BJ (cell line): ENCODE measurements at regions not wholly inside any gene's neighbourhood (a gene's known extent, or its start where the extent isn't known, plus 50 kb on each side); places are given as distances from the start of the nearest gene placed in this dataset.

Experiments used
- CTCF ChIA-PET: fragments of 350-600 bp; formaldehyde crosslinking; extraction: SDS; loops from one replicate; lab custom pipeline; 2021; ENCODE audit warnings: antibody characterized with exemption, inconsistent platforms; lab: Yijun Ruan, JAX
- POLR2A ChIA-PET: fragments of 300-600 bp; sonication (Branson Sonifier 250); formaldehyde crosslinking; extraction: SDS; loops from one replicate; lab custom pipeline; 2021; ENCODE audit warnings: antibody characterized with exemption; lab: Charles Lee
- DNase-seq: peaks from one replicate; pipeline ENCODE4 v3.0.0-alpha.2; 2011; ENCODE audit warnings: low read depth
- H3K27me3 ChIP-seq: 2 replicates; pipeline ENCODE4 v1.6.0; 2011; ENCODE audit warnings: low read length; ENCODE audit not compliant: control insufficient read depth, insufficient read depth
- H3K36me3 ChIP-seq: 2 replicates; pipeline ENCODE4 v1.5.1; 2011; ENCODE audit warnings: low read length; ENCODE audit not compliant: control insufficient read depth, insufficient read depth
- H3K4me3 ChIP-seq: 2 replicates; pipeline ENCODE4 v1.5.1; 2011; ENCODE audit warnings: low read depth, mild to moderate bottlenecking, control low read depth, low read length
- TF ChIP-seq, protein P1 (sequence below): IDR thresholded peaks from 2 replicates; pipeline ENCODE4 v1.5.1; 2011; ENCODE audit warnings: low read depth, mild to moderate bottlenecking, control low read depth, inconsistent platforms, low read length, moderate library complexity; ENCODE audit not compliant: insufficient read depth

DNA sequence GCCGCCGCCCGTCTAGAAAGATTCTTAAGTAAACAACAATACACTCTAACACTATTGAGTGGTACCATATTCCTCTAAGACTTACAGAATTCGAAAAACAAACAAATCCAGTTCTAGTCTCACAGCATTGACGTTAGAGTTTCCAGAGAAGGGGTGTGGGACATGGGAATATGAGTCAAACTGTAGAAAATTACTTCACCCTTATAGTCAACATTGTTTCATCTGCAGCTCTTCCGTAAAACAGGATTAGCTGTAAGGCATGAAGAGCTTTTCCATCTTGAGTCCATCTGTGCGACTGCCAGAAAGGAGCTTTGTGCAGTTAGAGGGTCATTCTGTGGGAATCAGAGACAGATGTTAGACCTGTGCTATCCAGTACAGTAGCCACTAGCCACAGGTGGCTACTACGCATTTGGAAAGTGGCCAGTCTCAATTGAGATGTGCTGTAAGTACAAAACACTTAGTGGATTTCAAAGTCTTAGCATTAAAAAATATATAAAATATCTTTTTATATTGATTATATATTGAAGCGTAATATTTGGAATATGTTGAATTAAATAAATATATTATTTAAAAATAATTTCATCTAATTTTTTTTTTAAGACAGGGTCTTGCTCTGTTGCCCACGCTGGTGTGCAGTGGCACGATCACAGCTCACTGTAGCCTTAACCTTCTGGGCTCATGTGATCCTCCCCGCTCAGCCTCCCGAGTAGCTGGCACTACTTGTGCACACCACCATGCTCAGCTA lies 79.8 kb upstream of the MPP7 start:
- TF ChIP-seq, protein P1, sequence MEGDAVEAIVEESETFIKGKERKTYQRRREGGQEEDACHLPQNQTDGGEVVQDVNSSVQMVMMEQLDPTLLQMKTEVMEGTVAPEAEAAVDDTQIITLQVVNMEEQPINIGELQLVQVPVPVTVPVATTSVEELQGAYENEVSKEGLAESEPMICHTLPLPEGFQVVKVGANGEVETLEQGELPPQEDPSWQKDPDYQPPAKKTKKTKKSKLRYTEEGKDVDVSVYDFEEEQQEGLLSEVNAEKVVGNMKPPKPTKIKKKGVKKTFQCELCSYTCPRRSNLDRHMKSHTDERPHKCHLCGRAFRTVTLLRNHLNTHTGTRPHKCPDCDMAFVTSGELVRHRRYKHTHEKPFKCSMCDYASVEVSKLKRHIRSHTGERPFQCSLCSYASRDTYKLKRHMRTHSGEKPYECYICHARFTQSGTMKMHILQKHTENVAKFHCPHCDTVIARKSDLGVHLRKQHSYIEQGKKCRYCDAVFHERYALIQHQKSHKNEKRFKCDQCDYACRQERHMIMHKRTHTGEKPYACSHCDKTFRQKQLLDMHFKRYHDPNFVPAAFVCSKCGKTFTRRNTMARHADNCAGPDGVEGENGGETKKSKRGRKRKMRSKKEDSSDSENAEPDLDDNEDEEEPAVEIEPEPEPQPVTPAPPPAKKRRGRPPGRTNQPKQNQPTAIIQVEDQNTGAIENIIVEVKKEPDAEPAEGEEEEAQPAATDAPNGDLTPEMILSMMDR = no peak
- POLR2A ChIA-PET = no interaction called here
- peak; percentile 73 for DNase-seq
- no peaks in the 10 kb centered on the region for H3K36me3 ChIP-seq
- CTCF ChIA-PET = interaction anchor here (0.7 to 5.7 kb wide), 15 partner anchors 10 to 937 kb away, joined by 3 to 119 read pairs (median 9); no protein-coding TSS in a partner anchor
- peaks cover 20% of the 10 kb centered on the region for H3K27me3 ChIP-seq
- no peak overlapping the region for H3K4me3 ChIP-seq

DNA sequence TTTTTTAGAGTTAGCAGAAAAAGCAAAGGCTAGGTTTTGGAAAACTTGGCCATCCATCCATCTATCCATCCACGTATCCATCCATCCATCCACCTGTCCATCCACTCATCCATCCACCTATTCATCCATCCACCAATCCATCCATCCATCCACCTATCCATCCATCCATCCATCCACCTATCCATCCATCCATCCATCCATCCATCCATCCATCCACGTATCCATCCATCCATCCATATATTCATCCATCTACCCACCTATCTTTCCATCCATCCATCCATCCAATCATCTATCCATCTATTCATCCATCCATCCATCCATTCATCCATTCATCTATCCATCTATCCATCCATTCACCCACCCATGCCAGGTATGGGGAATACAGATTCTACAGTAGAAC lies 81.7 kb upstream of the MPP7 start:
- ChIA-PET CTCF (interaction anchor here (0.7 to 2.1 kb wide), 4 partner anchors 9 to 882 kb away, joined by 3 to 10 read pairs (median 4); no protein-coding TSS in a partner anchor), POLR2A (no interaction called here)
- TF ChIP-seq, protein P1 = no peak
- no peak for DNase-seq
- Histone ChIP-seq H3K4me3 (no peak overlapping the region), H3K36me3 (no peaks in the 10 kb centered on the region), H3K27me3 (peaks cover 17% of the 10 kb centered on the region)

DNA sequence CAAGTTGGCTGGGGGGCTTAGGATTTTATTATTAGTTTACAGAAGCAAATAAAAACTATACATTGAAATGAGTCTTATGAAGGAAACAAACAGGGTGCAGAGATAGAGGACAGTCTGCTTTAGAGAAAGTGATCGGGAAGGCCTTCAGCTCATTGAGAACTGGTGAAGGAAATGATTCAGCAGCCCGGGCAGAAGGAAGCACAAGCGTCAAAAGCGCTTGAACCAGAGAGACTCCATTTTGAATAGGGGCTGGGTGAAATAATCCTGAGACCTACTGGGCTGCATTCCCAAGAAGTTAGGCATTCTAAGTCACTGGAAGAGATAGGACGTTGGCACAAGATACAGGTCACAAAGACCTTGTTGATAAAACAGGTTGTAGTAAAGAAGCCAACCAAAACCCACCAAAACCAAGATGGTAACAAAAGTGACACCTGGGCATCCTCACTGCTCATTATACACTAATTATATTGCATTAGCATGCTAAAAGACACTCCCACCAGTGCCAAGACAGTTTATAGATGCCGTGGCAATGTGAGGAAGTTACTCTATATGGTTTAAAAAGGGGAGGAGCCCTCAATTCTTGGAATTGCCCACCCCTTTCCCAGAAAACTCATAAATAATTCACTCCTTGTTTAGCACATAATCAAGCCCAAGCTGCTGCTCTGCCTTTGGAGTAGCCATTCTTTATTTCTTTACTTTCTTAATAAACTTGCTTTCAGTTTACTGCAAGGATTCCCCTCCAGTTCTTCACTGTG lies 83.1 kb upstream of the MPP7 start:
- Histone ChIP-seq H3K27me3 (peaks cover 14% of the 10 kb centered on the region), H3K4me3 (no peak overlapping the region), H3K36me3 (no peaks in the 10 kb centered on the region)
- DNase-seq = no peak
- TF ChIP-seq, protein P1 = no peak
- ChIA-PET POLR2A (no interaction called here), CTCF (interaction anchor here (1.2 to 2.1 kb wide), 4 partner anchors 8 to 135 kb away, joined by 3 to 10 read pairs (median 8); no protein-coding TSS in a partner anchor)

DNA sequence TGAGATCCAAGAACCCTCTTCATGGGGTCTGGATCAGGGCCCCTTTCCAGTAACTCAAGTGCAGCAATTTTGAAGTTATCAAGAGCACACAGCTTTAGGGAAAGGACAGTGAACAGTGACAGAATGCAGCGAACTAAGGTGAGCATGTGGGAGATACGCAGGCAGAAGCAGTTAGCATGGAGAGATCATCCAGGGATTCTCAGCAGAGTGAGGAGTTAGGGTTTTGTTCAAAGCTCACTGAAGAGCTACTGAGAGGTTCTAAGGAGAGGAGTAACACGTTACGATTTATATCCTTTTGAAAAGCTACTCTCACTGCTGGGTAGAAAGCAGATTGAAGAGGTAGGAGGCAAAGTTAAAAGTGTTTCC lies 83.6 kb upstream of the MPP7 start:
- CTCF ChIA-PET = interaction anchor here (1.2 to 2.0 kb wide), 3 partner anchors 134 to 145 kb away, joined by 3 to 9 read pairs (median 5); no protein-coding TSS in a partner anchor
- Histone ChIP-seq H3K36me3 (no peaks in the 10 kb centered on the region), H3K27me3 (peaks cover 13% of the 10 kb centered on the region), H3K4me3 (no peak overlapping the region)
- TF ChIP-seq, protein P1 = no peak
- POLR2A ChIA-PET = no interaction called here
- DNase-seq = no peak

DNA sequence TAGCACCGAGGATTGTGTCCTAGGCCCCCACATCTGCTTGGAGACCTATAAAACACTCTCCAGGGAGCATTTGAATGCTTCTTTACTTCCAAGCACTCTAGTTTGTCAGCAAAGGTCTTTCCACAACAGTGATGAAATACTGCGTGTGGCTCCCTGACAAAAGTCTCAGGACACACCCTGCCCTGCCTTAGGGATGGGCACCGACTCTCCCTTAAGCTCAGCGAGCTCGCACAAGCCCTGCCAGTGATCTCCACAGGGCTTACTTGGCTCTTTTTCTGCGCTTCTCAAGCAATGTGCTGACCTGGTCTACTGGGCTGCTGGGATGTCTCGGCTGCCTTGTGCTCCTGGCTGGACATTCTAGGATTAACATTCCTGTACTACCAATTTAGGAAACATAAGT lies 84.3 kb upstream of the MPP7 start:
- no peak overlapping the region for H3K4me3 ChIP-seq
- no peak for DNase-seq
- TF ChIP-seq, protein P1 = no peak
- H3K36me3 ChIP-seq = no peaks in the 10 kb centered on the region
- POLR2A ChIA-PET = no interaction called here
- H3K27me3 ChIP-seq = peaks cover 13% of the 10 kb centered on the region
- CTCF ChIA-PET = interaction anchor here (1.2 to 2.0 kb wide), 3 partner anchors 134 to 146 kb away, joined by 3 to 9 read pairs (median 5); no protein-coding TSS in a partner anchor
